HCT116 (cell line): ENCODE measurements at regions not wholly inside any gene's neighbourhood (a gene's known extent, or its start where the extent isn't known, plus 50 kb on each side); places are given as distances from the start of the nearest gene placed in this dataset.

Experiments used
- ATAC-seq: fragments of 200-7000 bp; cut with Tn5 transposase; 2 replicates; pipeline ENCODE4 v1.9.1; 2020; ENCODE audit warnings: mild to moderate bottlenecking, moderate library complexity
- BruUV-seq: library from RNA; stranded (reverse); fragments of 400-500 nt; replicated peaks from 2 replicates; lab custom pipeline; 2021; lab: Mats Ljungman, UMichigan
- CTCF ChIA-PET: fragments of 300-600 bp; sonication (Branson Sonifier 250); formaldehyde crosslinking; loops from one replicate; lab custom pipeline; 2021; ENCODE audit warnings: antibody characterized with exemption; lab: Charles Lee
- POLR2A ChIA-PET: fragments of 300-600, 350-600 bp; sonication (Branson Sonifier 250); formaldehyde crosslinking; loops from one replicate; lab custom pipeline; 2021; ENCODE audit warnings: antibody characterized with exemption; lab: Charles Lee
- RAD21 ChIA-PET, 2 experiments: fragments of 300-600 bp; sonication (Branson Sonifier 250); formaldehyde crosslinking; loops; one replicate each; lab custom pipeline; 2023; ENCODE audit warnings: low total read pairs in 2 of 2; ENCODE audit not compliant: uncharacterized antibody in 2 of 2, unreplicated experiment in 2 of 2, low non-redundant PET in 1 of 2; lab: Charles Lee
- DNase-seq: peaks from one replicate; pipeline ENCODE4 v3.0.0-alpha.2; 2010; ENCODE audit warnings: low read depth, low spot score
- H2AFZ ChIP-seq: fragments of 200-600 bp; shearing (Covaris generic), sonication (generic); 2 replicates; pipeline ENCODE4 v1.6.1; 2017; ENCODE audit warnings: low read depth, mixed run types, mixed read lengths, antibody characterized with exemption, low read length; ENCODE audit not compliant: poor library complexity, severe bottlenecking
- H3K27ac ChIP-seq: 2 replicates; pipeline ENCODE4 v1.5.1; 2012; ENCODE audit warnings: low read depth, low read length
- H3K27me3 ChIP-seq: fragments of 200-600 bp; sonication (generic); 2 replicates; pipeline ENCODE4 v1.6.1; 2016; ENCODE audit warnings: mixed run types, low read length, mixed read lengths; ENCODE audit not compliant: insufficient read depth
- H3K36me3 ChIP-seq, 2 experiments: fragments of 200-500 bp in 1 of 2; fragments of 200-600 bp in 1 of 2; sonication (Bioruptor generic) in 1 of 2; sonication (generic) in 1 of 2; 2 replicates each; pipeline versions ENCODE4 v1.5.1 to v1.6.1; 2014 to 2016; ENCODE audit warnings: low read length in 2 of 2, inconsistent platforms in 1 of 2, mixed read lengths in 1 of 2, mixed run types in 1 of 2; ENCODE audit not compliant: insufficient read depth in 2 of 2, control insufficient read depth in 1 of 2
- H3K4me1 ChIP-seq, 2 experiments: fragments of 200-600 bp in 1 of 2; sonication (generic) in 1 of 2; 2 replicates each; pipeline versions ENCODE4 v1.5.1 to v1.6.1; 2012 to 2017; ENCODE audit warnings: low read length in 2 of 2, inconsistent platforms in 1 of 2, mild to moderate bottlenecking in 1 of 2, mixed read lengths in 1 of 2, mixed run types in 1 of 2, moderate library complexity in 1 of 2; ENCODE audit not compliant: insufficient read depth in 2 of 2, control insufficient read depth in 1 of 2
- H3K4me2 ChIP-seq: fragments of 200-600 bp; sonication (generic); 2 replicates; pipeline ENCODE4 v1.6.1; 2017; ENCODE audit warnings: mixed run types, low read length, mixed read lengths
- H3K4me3 ChIP-seq, 2 experiments: fragments of 200-600 bp in 1 of 2; sonication (generic) in 1 of 2; replicated peaks in 1 of 2; 2 replicates each; pipeline ENCODE4 v1.5.1; 2011 to 2016; ENCODE audit warnings: low read length in 2 of 2, control low read depth in 1 of 2, low read depth in 1 of 2, mild to moderate bottlenecking in 1 of 2, mixed read lengths in 1 of 2, mixed run types in 1 of 2
- H3K79me2 ChIP-seq: fragments of 200-600 bp; sonication (generic); 2 replicates; pipeline ENCODE4 v1.6.1; 2017; ENCODE audit warnings: mild to moderate bottlenecking, mixed run types, low read length, moderate library complexity, mixed read lengths; ENCODE audit not compliant: insufficient read depth
- H3K9ac ChIP-seq: fragments of 200-600 bp; sonication (generic); 2 replicates; pipeline ENCODE4 v1.6.1; 2016; ENCODE audit warnings: low read length, mixed read lengths
- H3K9me2 ChIP-seq: fragments of 200-600 bp; sonication (generic), shearing (Covaris generic); 2 replicates; pipeline ENCODE4 v1.6.1; 2017; ENCODE audit warnings: mixed run types, mild to moderate bottlenecking, moderate library complexity; ENCODE audit not compliant: insufficient read depth
- H3K9me3 ChIP-seq, 2 experiments: fragments of 200-500 bp in 1 of 2; fragments of 200-600 bp in 1 of 2; sonication (Bioruptor generic) in 1 of 2; sonication (generic) in 1 of 2; 2 replicates each; pipeline ENCODE4 v1.6.1; 2014 to 2017; ENCODE audit warnings: low read length in 2 of 2, mixed read lengths in 2 of 2, inconsistent platforms in 1 of 2, low read depth in 1 of 2, mild to moderate bottlenecking in 1 of 2, mixed run types in 1 of 2, moderate library complexity in 1 of 2; ENCODE audit not compliant: control insufficient read depth in 1 of 2, insufficient read depth in 1 of 2
- H4K20me1 ChIP-seq: fragments of 200-600 bp; sonication (generic), shearing (Covaris generic); 2 replicates; pipeline ENCODE4 v1.6.1; 2017; ENCODE audit warnings: mixed run types, mild to moderate bottlenecking, moderate library complexity; ENCODE audit not compliant: insufficient read depth
- CBX3 ChIP-seq: IDR thresholded peaks from 2 replicates; pipeline ENCODE4 v1.6.1; 2012; ENCODE audit warnings: low read depth
- EGR1 ChIP-seq: IDR thresholded peaks from 2 replicates; pipeline ENCODE4 v1.6.1; 2012; ENCODE audit warnings: low read depth
- ELF1 ChIP-seq: IDR thresholded peaks from 2 replicates; pipeline ENCODE4 v1.6.1; 2012; ENCODE audit warnings: low read depth, borderline replicate concordance
- JUND ChIP-seq: IDR thresholded peaks from 2 replicates; pipeline ENCODE4 v1.6.1; 2012
- MAX ChIP-seq: IDR thresholded peaks from 2 replicates; pipeline ENCODE4 v1.6.1; 2012
- POLR2A ChIP-seq: IDR thresholded peaks from 2 replicates; pipeline ENCODE4 v1.7.0; 2011; ENCODE audit warnings: borderline replicate concordance; ENCODE audit not compliant: insufficient read depth, insufficient read length; ENCODE audit errors: extremely low read depth
- POLR2AphosphoS5 ChIP-seq: IDR thresholded peaks from 2 replicates; pipeline ENCODE4 v1.6.1; 2011; ENCODE audit warnings: mild to moderate bottlenecking, low read depth, low read length, moderate library complexity
- REST ChIP-seq: IDR thresholded peaks from 2 replicates; pipeline ENCODE4 v1.6.1; 2012; ENCODE audit warnings: low read depth
- SIN3A ChIP-seq: IDR thresholded peaks from 2 replicates; pipeline ENCODE4 v1.6.1; 2012; ENCODE audit warnings: low read depth
- SP1 ChIP-seq: IDR thresholded peaks from 2 replicates; pipeline ENCODE4 v1.6.1; 2012; ENCODE audit warnings: low read depth
- YY1 ChIP-seq: IDR thresholded peaks from 2 replicates; pipeline ENCODE4 v1.6.1; 2011; ENCODE audit warnings: low read length, low read depth, moderate library complexity, mild to moderate bottlenecking; ENCODE audit not compliant: insufficient replicate concordance; ENCODE audit errors: extremely low read depth
- ZNF274 ChIP-seq: fragments of 200-500 bp; sonication (Bioruptor generic); IDR thresholded peaks from 2 replicates; pipeline ENCODE4 v1.6.1; 2014; ENCODE audit warnings: mild to moderate bottlenecking, low read depth, low read length, inconsistent platforms
- intact Hi-C: fragments of 100-400 bp; cut with micrococcal nuclease; formaldehyde crosslinking; loops from 2 replicates; pipeline ENCODE4 v1.10.0; 2022
- TF ChIP-seq, protein P1 (sequence below): IDR thresholded peaks from 2 replicates; pipeline ENCODE4 v1.6.1; 2012

DNA sequence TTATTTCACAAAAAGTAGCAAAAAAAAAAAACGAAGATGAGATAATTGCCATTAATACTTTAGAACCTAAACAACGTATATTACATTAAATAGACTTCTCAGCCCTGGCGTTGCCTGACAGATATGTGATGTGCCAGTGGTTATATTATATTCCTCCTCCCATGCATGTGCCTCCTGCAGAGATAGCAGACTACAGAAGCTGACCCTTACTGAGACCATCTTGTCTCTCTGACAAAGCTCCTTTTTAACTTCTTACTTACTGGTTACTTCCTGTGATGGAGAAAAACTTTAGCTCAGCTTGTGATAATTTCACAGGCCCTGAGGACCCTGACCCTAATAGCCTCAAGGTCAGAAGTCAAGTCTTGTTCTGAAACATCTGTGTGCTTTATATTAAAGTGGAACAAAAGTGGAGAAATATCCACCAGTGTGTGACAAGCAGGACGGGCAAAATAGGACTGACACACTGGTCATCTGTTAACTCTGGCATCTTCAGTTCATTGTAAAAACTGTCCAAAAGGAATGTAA is 80.6 kb upstream of the POU5F2 start:
- Histone ChIP-seq H2AFZ (no peak overlapping the region), H3K4me3 (no peak overlapping the region), H3K9ac (no peak overlapping the region), H3K27me3 (no peaks in the 10 kb centered on the region), H3K4me1 (no peaks in the 10 kb centered on the region), H3K36me3 (no peaks in the 10 kb centered on the region), H4K20me1 (no peaks in the 10 kb centered on the region), H3K9me3 (no peaks in the 10 kb centered on the region), H3K4me2 (no peak overlapping the region), H3K79me2 (no peaks in the 10 kb centered on the region)
- RAD21 ChIA-PET = no interaction called here
- DNase-seq (no peak), ATAC-seq (no peak)
- BruUV-seq = no TSS peak
- POLR2A ChIA-PET = no interaction called here
- CTCF ChIA-PET = interaction anchor here (2.2 kb wide), 1 partner anchor 20 kb away, joined by 5 read pairs; no protein-coding TSS in a partner anchor
- intact Hi-C loops = no loop called here
- no peak for TF ChIP-seq YY1
- no peak for TF ChIP-seq MAX
- TF ChIP-seq JUND = no peak
- TF ChIP-seq ZNF274 = no peak
- TF ChIP-seq REST = no peak
- no peak for TF ChIP-seq POLR2AphosphoS5
- no peak for TF ChIP-seq EGR1
- no peak for TF ChIP-seq POLR2A
- TF ChIP-seq, protein P1, sequence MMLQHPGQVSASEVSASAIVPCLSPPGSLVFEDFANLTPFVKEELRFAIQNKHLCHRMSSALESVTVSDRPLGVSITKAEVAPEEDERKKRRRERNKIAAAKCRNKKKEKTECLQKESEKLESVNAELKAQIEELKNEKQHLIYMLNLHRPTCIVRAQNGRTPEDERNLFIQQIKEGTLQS = no peak
- no peak for TF ChIP-seq SP1
- no peak for TF ChIP-seq CBX3
- TF ChIP-seq ELF1 = no peak
- TF ChIP-seq SIN3A = no peak
- TF ChIP-seq, all 23 proteins: peak for 0
- no peak overlapping the region for H3K27ac ChIP-seq
- no peaks in the 10 kb centered on the region for H3K9me2 ChIP-seq
